GM18867 (cell line): ENCODE measurements at regions not wholly inside any gene's neighbourhood (a gene's known extent, or its start where the extent isn't known, plus 50 kb on each side); places are given as distances from the start of the nearest gene placed in this dataset.

Experiments used
- ATAC-seq: cut with Tn5 transposase; IDR thresholded peaks from one replicate; pipeline ENCODE4 v1.9.1; 2021; ENCODE audit warnings: mild to moderate bottlenecking, moderate library complexity; ENCODE audit not compliant: unreplicated experiment

DNA sequence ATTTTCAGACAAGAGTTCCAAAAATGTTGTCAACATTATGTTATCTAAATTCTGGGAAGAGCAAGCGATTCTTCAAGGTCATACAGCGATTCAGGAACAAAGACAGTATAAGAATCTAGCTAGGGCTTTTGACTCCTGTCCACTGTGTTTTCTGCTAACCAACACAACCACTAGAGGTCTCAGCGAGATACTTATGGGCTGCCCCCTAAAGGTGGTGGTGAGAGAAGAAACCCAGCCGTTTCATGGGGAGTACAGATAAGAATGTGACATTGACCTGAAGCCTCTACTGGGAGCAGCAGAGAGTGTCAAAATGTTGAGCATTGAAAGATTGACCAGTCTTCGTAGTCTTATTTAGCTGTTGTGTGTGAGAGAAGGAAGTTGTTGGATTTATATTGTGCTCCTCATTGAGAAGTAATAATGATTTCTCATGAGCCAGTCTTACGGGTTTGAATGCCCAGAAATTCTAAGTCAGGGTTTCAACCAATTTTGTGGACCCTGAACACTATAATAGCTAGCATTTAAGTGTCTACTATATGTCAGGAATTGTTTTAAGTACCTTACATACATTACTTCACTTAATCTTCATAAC is 168.3 kb downstream of the SPRY1 start:
- peak; percentile 100 for ATAC-seq

DNA sequence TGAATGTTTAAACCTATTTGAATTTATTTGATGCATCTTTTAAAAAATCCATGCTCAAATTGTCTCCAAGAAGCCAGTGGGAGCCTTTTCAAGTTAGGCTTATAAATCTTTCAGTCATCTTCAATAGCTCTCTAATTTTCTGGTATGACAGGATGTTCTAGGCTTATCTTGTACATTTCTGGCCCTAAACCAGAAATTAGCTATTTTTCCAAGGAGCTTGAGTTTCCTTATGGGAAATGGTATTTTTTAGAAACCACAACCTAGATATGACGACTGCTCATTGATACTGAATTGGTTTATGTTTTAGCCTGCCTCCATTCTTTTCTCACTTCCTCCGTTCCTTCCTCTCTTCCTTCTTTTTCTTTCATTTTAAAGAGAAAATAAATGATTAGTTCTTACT is 172.3 kb downstream of the SPRY1 start:
- no peak for ATAC-seq

DNA sequence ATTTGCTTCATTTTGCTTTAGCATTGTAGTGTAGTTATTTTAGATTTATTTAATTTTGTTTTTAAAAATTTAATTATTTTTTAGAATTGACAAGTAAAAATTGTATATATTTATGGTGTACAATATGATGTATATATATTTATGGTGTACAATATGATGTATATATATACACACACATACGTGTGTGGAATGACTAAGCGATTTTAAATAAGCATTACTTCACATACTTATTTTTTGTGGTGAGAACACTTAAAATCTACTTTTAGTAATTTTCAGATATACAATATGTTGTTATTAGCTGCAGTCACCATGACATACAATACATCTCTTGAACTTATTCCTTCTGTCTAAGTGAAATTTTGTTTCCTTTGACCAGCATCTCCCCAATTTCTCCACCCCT is 172.9 kb downstream of the SPRY1 start:
- no peak for ATAC-seq

DNA sequence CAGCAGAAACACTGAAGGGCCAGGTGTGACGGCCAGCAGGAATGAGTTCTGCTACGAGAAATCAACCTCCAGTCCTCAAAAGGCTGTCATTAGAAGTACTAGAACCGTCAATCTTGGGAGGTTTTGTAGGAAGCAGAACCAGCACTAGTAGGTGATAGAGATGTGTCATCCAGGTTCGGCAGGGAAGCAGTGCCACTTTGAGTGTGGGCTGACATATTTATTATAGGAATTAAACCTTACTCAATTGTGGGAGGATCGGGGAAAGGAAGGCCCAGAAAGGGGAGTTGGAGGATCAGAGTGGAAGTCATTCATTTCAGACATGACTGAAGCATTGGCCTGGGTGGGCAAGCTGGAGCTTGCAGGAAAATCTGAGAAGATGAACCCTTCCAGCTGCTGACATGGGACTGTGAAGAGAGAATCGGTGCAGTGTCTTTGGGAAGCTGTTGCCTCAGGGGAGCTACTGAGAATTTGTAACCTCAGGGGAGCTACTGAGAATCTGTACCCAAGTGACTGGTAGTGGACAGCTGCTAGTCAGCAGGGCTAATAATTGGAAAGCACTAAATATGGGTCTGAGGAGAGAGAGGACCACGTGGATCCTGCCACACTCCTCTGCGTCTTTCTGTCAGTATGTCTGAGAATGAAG is 177.4 kb downstream of the SPRY1 start:
- peak; percentile 43 for ATAC-seq

DNA sequence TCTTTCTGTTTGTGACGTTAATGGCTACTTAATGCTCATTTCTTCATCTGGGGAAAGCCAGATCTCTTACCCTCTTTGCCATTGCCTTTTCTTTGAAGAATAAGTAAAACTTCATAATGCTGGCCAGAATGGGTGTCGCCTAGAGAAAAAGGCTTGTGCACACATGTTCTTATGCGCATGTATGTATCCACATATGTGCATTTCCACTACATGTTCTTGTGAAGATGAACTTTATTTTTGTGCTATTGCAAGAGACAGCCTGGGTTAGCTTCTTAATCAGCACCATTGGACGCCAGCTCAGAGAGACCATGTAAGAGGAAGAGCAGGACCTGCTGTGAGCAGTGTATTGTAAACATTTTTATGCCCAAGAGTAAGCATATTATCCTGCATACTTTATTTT is 178.7 kb downstream of the SPRY1 start:
- ATAC-seq: no peak

DNA sequence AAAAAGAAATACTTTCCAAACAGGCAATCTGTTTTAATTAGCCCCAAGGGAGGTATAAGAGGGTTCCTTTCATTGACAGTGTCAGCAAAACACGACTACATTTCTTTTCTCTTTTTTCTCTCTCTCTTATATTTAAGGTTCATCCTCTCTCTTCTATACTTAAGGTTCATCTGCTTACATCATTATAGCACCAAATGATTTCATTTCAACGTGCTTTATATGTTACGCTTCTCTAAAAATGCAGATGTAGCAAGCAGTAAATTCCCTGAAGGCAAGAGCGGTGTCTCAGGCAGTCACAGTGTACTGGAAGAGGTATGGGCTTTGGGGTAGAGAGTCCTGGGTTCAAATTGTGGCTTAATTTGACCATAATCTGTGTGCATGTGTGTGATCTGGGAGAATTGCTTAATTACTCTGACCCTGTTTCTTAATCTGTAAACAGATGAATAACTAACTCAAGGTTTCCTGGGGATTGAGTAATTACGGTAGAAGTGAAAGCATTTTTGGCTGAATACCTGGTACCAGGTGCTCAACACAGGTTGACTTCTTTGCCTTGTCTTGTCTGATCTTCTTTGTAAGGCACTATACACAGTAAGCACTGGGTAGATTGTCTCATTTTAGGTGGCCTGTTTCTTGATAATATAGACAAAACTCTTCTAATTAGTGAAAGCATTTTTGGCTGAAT is 180.8 kb downstream of the SPRY1 start:
- ATAC-seq: no peak

DNA sequence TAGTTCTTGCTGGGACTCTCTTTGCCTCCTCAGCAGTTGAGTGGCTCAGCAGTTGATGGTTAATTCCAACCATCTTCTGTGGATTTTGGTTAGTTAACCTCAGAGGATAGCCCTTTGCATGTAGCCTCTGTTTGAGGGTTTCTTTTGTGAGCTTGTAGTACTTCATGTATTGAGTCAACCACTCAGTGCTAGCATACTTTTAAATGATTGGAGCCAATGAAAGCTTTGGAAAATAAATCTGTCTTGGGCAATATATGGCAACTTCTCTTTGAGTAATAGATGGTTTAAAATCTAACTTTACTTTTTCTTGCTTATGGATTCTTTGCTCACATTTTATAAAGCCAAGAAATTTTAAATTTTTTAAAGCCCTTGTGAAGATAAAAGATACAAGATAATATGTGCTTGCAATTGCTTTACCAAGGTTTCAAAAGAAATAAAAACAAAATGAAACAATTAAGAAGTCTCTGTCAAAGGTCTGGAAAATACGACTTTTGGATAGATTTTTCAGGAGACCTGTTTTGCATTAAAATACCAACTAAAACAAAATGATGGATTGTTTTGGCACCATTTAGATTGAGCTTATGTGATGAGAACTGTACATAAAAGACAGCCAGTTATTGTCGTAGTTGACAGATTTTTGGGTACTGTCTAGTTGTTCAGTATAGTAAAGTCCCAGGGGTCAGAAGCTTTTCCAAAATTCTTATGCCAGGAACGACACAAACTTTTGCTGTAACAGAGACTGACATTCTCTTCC is 181.9 kb downstream of the SPRY1 start:
- no peak for ATAC-seq

DNA sequence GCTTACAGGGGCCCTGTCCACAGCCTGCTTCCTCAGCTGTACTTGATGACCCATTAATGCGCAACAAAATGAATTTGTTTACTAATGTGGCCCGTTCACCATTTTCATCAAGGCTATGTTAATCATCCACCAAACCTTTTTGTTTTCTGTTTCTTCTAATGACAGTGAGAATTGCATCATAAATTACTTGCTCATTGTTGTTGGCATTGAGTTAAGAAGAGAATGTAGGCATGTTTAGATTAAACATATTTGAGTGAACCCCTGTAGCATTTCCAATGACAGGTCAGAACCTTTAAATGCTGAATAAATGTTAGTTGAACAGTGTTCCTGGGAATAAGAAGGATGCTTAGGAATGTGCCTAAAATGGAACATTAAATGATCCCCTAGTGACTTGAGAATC is 183.4 kb downstream of the SPRY1 start:
- no peak for ATAC-seq

DNA sequence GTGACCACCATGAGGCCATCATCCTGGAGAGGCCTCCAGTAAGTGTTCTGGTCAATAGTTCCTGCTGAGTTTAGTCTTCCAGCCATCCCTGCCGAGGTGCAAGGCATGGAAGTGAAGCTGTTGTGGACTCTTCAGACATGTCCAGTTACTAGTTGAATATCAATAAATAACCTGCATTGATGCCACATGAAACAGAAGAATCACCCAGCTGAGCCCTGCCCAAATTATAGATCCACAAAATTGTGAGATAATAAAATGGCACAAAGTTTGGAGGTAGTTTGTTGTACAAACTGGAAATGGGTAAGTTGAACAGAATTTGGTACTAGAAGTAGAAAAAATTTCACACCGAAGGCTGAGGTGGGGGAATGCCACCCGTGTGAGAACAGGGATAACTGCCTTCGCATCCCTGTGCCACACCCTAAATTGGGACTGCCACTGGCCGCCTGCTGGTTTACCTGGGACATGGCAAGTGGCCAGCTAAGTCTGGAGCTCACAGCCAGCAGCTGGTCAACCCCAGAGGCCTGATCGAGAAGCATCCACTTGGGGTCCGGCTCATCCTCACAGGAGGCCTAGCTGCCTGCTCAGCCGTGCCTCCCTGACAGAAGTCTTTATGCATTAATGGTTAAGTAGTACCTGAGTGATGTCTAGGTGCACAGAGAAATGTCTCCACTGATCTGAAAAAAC is 184.5 kb downstream of the SPRY1 start:
- ATAC-seq: no peak

DNA sequence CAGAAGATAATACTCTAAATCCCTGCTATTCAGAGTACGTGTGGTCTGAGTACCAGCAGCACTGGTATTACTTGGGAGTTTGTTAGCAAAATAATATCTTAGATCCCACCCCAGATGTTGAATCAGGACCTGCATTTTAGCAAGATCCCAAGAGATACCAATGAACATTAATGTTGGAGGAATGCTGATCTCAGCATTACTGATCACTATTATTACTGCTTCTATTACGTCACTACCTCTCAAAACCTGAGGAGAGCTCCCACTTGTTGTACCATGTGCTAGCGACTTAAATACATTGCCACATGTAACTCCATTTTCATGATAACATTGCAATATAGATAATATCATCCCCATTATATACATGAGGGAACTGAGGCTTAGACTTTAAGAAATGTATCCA is 185.2 kb downstream of the SPRY1 start:
- no peak for ATAC-seq

DNA sequence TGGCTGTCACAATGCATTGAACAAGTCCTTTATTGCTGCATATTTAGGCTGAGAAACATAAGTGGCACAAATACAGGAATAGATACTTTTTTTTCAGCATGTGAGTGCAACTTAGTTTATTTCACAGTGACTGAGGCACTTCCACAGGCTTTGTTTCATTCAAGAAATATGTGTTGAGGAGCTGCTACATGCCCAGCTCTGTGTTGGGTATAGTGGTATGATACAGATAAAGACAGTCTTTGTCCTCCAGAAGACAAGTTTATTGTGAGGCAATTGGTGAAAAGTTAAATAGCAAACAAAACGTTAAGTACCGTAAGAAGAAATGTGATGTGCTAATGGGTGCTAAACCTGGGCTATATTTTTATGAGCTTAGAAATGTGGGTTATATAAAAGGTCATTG is 186.4 kb downstream of the SPRY1 start:
- ATAC-seq: no peak

DNA sequence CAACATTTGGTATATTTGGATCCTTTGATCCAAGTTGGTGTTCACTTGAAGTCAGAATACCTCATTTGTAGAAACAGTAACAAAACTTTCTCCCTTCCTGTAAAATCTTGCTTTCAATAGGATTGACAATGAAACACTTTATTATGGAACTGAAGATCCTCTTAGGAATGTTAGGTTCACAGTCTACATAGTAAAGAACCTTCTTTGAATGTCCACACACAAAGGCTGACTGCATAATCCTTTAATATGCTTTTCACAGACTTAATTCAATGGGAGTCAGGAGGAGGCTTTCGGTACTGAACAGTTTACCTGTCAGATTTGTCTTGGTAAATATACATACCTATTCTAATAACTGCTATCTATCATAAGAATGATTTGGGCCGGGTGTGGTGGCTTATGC is 188.5 kb downstream of the SPRY1 start:
- no peak for ATAC-seq

DNA sequence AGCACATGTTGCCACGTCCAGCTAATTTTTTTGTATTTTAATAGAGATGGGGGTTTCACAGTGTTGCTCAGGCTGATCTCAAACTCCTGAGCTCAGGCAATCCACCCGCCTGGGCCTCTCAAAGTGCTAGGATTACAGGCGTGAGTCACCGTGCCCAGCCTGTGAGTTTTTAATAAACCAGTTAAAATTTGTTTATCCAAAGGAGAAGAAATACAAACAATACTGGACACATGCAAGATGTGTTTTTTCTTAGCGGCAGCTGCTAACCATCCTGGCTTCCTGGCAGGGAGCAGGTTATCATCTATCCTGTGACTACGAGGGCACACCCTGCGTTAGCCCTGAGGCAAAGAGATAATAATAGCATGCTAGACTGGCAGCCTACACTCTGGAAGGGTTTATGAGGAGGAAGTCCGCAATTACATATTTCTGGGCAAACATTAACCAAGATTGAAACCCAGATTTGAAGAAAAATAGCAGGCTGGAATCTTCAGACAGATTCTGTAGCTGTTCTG is 191.4 kb downstream of the SPRY1 start:
- peak; percentile 26 for ATAC-seq

DNA sequence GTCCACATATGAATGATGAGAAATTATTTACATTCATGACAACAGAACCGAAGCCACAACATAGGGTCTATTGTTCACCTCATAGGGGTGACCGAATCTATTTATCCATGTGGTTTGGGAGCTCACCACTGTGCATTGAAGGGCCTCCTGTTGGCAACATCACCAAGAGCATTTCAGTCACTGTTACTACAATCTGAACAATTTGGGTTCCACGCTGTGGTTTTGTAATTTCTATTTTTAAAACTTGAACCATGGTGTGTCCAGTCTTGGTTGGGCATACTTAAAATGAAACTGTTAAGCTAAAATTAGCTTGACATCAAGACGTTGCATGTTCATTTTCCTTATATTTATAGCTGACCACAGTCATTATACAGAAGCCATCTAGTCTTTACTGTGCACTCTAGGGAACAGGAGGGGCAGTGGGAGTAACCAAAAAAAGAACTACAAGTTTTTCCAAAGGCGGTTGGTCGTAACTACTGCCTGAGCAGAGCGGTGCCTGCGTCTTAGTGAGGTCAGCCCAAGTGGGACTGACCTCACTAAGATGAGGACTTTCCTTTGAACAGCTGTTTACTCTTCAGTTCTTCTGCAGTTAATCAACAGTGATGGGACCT is 192.1 kb downstream of the SPRY1 start:
- peak; percentile 68 for ATAC-seq

DNA sequence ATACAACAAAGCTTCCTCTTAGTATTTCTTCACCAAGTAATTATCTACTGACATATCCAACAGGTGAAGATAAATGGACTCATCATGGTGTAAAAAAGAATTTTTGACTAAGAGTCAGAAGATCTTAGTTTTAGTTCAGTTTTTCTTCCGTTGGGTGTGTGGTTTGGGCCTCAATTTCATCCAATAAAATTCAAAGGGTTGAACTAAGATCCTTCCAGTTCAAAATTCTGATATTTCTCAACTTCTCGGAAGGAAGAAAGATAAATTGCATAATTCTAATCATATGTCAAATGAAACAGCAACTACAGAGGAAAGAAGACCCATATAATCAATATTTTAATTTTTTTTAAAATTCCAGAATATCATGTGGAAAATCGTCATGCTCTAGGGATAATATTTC is 192.7 kb downstream of the SPRY1 start:
- ATAC-seq: no peak

DNA sequence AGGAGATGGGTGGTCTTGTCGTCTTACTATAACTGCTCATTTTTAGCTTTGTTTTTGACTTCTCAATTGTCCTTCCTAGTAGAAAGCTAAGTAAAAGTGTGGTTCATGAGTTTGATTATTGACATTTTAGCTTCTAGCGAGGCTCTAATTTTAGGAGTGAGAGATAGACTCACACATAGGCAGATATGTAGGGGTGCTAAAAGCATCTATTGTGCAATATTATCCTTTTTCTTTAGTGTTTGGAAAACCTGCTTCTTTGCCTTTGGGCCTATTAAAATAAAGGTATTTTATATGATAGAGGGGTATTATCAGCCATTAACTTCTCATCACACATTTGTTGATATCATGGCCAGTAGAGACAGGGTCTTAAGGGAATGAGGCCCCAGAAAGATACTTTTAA is 195.3 kb downstream of the SPRY1 start:
- no peak for ATAC-seq

DNA sequence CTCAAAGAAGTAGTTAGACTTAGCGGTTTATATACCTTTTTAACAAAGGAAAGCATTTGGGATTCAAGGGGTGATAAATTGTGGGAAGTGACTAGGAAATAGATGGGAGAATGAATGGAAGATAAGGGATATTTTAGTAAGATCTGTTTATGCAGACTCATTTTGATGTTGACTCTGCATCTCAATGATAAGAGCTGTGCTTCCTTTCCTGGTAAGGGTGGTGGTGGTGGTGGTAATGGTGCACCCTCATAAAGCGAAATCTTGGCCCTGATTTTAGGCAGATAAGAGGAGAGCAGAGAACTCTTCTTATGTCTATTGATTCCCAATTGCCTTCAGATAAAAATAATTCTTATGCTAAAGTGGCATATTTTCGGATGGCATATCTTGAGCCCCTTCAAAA is 197.1 kb downstream of the SPRY1 start:
- ATAC-seq: no peak

DNA sequence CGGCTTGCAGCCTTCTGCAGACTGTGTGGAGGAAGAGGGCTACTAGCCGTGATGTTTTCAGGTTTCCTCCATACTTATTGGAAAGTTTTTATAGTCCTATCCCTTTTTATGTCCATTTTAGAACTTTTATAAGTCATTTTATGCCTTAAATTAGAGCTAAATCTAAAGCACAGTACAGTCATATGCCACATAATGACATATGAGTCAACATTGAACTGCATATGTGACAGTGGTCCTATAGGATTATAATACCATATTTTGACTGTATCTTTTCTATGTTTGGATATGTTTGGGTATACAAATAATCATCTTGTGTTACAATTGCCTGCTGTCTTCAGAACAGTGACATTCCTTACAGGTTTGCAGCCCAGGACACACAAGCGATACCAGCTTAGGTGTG is 200.2 kb downstream of the SPRY1 start:
- no peak for ATAC-seq

DNA sequence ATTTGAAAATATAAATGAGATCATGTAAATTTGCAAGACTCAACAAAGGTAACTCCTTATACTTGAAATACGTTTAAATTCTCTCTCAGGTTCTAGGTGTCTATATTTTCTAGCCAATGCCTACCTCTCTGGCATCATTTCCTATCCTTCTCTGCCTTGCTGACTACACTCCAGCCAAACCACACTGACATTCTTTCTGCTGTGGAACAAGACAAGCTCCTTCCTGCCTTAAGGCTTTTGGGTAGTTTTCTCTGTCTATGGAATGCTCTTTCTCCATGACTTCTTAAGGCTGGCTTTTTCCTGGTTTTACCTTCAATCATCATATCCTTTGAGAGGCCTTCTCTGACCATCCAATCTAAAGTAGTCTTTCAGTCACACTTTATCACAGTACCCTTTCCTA is 201.0 kb downstream of the SPRY1 start:
- ATAC-seq: no peak

DNA sequence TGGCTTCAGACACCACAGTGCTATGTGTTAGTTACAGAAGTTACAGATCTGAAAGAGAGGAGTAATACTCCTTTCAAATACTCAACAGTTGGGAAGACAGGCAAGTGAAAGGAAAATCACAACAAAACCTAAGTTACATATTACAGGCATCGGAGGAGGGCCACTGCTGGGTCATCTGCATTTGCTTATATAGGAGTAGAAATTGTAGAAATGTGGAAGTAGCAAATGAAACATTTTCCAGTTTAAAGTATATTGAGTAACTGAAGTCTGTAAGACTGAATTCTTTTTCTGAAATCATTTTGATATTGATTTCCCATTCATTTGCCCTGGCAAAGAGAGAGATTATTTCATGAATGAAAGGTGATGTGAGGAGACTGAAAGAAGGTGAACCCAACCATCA is 201.7 kb downstream of the SPRY1 start:
- ATAC-seq: no peak
